Stomach (tissue), 8 donors: ENCODE measurements at regions not wholly inside any gene's neighbourhood (a gene's known extent, or its start where the extent isn't known, plus 50 kb on each side); places are given as distances from the start of the nearest gene placed in this dataset.

Experiments
- DNase-seq, 2 donors: peaks; one replicate each; pipeline versions ENCODE4 v3.0.0 to v3.0.0-alpha.2; 2013 to 2019
- H3K27ac ChIP-seq, 5 donors: fragments of 200-600 bp in 4 of 5; sonication (generic) in 4 of 5; one replicate each; pipeline ENCODE4 v1.5.1; 2013 to 2019; ENCODE audit warnings: mild to moderate bottlenecking in 1 of 5, moderate library complexity in 1 of 5
- H3K27me3 ChIP-seq, 3 donors: fragments of 200-600 bp; sonication (generic); one replicate each; pipeline ENCODE4 v1.5.1; 2017 to 2019; ENCODE audit warnings: mixed run types in 1 of 3
- H3K36me3 ChIP-seq, 4 donors: fragments of 200-600 bp; sonication (generic); 1 replicate in 3 of 4; 2 replicates in 1 of 4; pipeline ENCODE4 v1.5.1; 2016 to 2019
- H3K4me1 ChIP-seq, 4 donors: fragments of 200-600 bp; sonication (generic); one replicate each; pipeline ENCODE4 v1.5.1; 2016 to 2019
- H3K4me3 ChIP-seq, 4 donors: fragments of 200-600 bp; sonication (generic) in 3 of 4; one replicate each; pipeline ENCODE4 v1.5.1; 2016 to 2019; ENCODE audit warnings: mild to moderate bottlenecking in 1 of 4
- H3K9me3 ChIP-seq, 4 donors: fragments of 200-600 bp; sonication (generic); one replicate each; pipeline ENCODE4 v1.5.1; 2016 to 2019
- CTCF ChIP-seq, 7 experiments: fragments of 450-650 bp in 4 of 7; fragments of 200-600 bp in 3 of 7; sonication (generic) in 3 of 7; IDR thresholded peaks; one replicate each; pipeline ENCODE4 v1.5.1; 2016 to 2019; ENCODE audit warnings: antibody characterized with exemption in 7 of 7, control low read depth in 2 of 7, mild to moderate bottlenecking in 1 of 7
- EP300 ChIP-seq: sonication (generic); formaldehyde crosslinking; IDR thresholded peaks from one replicate; pipeline ENCODE4 v1.6.1; 2017; ENCODE audit warnings: antibody characterized with exemption
- POLR2A ChIP-seq, 4 donors: fragments of 450-650 bp; IDR thresholded peaks; one replicate each; pipeline ENCODE4 v1.6.1; 2016; ENCODE audit warnings: antibody characterized with exemption in 4 of 4, control low read depth in 2 of 4, mild to moderate bottlenecking in 1 of 4, moderate library complexity in 1 of 4
- POLR2AphosphoS5 ChIP-seq, 3 donors: sonication (generic); formaldehyde crosslinking; IDR thresholded peaks; one replicate each; pipeline ENCODE4 v1.6.1; 2016; ENCODE audit warnings: antibody characterized with exemption in 3 of 3
- WGBS, 5 donors: extraction: QIAGEN DNeasy Blood & Tissue Kit in 3 of 5; methylation state at CpG; one replicate each; pipeline versions ENCODE4 v1.1.5 to v1.1.7; 2013 to 2018; 5-methylcytosine and 5-hydroxymethylcytosine counted together
- intact Hi-C: fragments of 100-400 bp; cut with DNase I; formaldehyde crosslinking; loops from one replicate; pipeline ENCODE4 v1.15.1; 2023; ENCODE audit warnings: low total_unique reads
- donor health status: healthy with polysubstance abuse.
- donor health status: Bipolar disorder and iron deficiency.
- donor health status: healthy.

- no peak for TF ChIP-seq POLR2AphosphoS5 (IDR thresholded peaks at IDR 0.05)
- TF ChIP-seq EP300, result no peak
- no peak for TF ChIP-seq POLR2A (IDR thresholded peaks at IDR 0.05)
- no peak for TF ChIP-seq CTCF (IDR thresholded peaks at IDR 0.05)
- 73 to 85% (median 79%) methylated on average over 7 of the region's 7 CpGs for WGBS, 5 donors
- intact Hi-C loops, result no loop called here
- Histone ChIP-seq H3K27ac (no peak overlapping the region), H3K4me1 (no peaks in the 10 kb centered on the region), H3K4me3 (no peak overlapping the region), H3K27me3 (no peaks in the 10 kb centered on the region), H3K9me3 (no peaks in the 10 kb centered on the region), H3K36me3 (no peaks in the 10 kb centered on the region)
- no peak for DNase-seq
Measured at GRCh38 chr1:242828199-242828598, 303.7 kb upstream of the PLD5 start.

GRCh38 chr1:242827538-242827937 lies 303.0 kb upstream of the PLD5 start:
- no peak for DNase-seq
- no peak overlapping the region for H3K4me3 ChIP-seq
- H3K36me3 ChIP-seq, result no peaks in the 10 kb centered on the region
- TF ChIP-seq EP300 (no peak), POLR2AphosphoS5 (IDR thresholded peaks at IDR 0.05) (no peak), CTCF (IDR thresholded peaks at IDR 0.05) (no peak), POLR2A (IDR thresholded peaks at IDR 0.05) (no peak)
- no peaks in the 10 kb centered on the region for H3K4me1 ChIP-seq
- no peak overlapping the region for H3K27ac ChIP-seq
- intact Hi-C loops, result no loop called here
- no peaks in the 10 kb centered on the region for H3K27me3 ChIP-seq
- no peaks in the 10 kb centered on the region for H3K9me3 ChIP-seq

GRCh38 chr1:242826701-242827336 lies 302.3 kb upstream of the PLD5 start:
- 40 to 51% (median 47%) methylated on average over 6 of the region's 6 CpGs for WGBS, 5 donors
- Histone ChIP-seq H3K27me3 (no peaks in the 10 kb centered on the region), H3K36me3 (no peaks in the 10 kb centered on the region), H3K9me3 (no peaks in the 10 kb centered on the region), H3K4me1 (no peaks in the 10 kb centered on the region), H3K4me3 (no peak overlapping the region), H3K27ac (no peak overlapping the region)
- DNase-seq, result no peak
- no peak for TF ChIP-seq POLR2AphosphoS5 (IDR thresholded peaks at IDR 0.05)
- no peak for TF ChIP-seq EP300
- TF ChIP-seq CTCF (IDR thresholded peaks at IDR 0.05), result no peak
- TF ChIP-seq POLR2A (IDR thresholded peaks at IDR 0.05), result no peak
- intact Hi-C loops, result no loop called here

GRCh38 chr1:242824435-242824834 lies 299.9 kb upstream of the PLD5 start:
- no peaks in the 10 kb centered on the region for H3K36me3 ChIP-seq
- no peak for DNase-seq
- intact Hi-C loops, result no loop called here
- H3K27me3 ChIP-seq, result no peaks in the 10 kb centered on the region
- TF ChIP-seq CTCF (IDR thresholded peaks at IDR 0.05) (no peak), POLR2A (IDR thresholded peaks at IDR 0.05) (no peak), POLR2AphosphoS5 (IDR thresholded peaks at IDR 0.05) (no peak), EP300 (no peak)
- no peaks in the 10 kb centered on the region for H3K9me3 ChIP-seq
- no peaks in the 10 kb centered on the region for H3K4me1 ChIP-seq
- H3K4me3 ChIP-seq, result no peak overlapping the region
- H3K27ac ChIP-seq, result no peak overlapping the region
- 48 to 64% (median 59%) methylated on average over 4 of the region's 4 CpGs for WGBS, 5 donors
